Endothelial cell of umbilical vein (primary cell): ENCODE measurements at regions not wholly inside any gene's neighbourhood (a gene's known extent, or its start where the extent isn't known, plus 50 kb on each side); places are given as distances from the start of the nearest gene placed in this dataset.

ENCODE experiments used
- CTCF ChIP-seq, 2 donors: IDR thresholded peaks; 1 replicate in 1 of 2; 2 replicates in 1 of 2; pipeline ENCODE4 v1.5.1; 2011; ENCODE audit warnings: low read length in 2 of 2, mild to moderate bottlenecking in 2 of 2, moderate library complexity in 2 of 2, control low read depth in 1 of 2, inconsistent platforms in 1 of 2, low read depth in 1 of 2; ENCODE audit not compliant: insufficient read depth in 1 of 2; ENCODE audit errors: extremely low read depth in 1 of 2
- FOS ChIP-seq: IDR thresholded peaks from 2 replicates; pipeline ENCODE4 v1.6.1; 2011; ENCODE audit warnings: mild to moderate bottlenecking, low read length, moderate library complexity, borderline replicate concordance; ENCODE audit not compliant: insufficient read depth
- JUN ChIP-seq: IDR thresholded peaks from 2 replicates; pipeline ENCODE4 v1.6.1; 2011; ENCODE audit warnings: borderline replicate concordance, low read depth; ENCODE audit not compliant: insufficient read length, insufficient read depth
- POLR2A ChIP-seq: IDR thresholded peaks from 2 replicates; pipeline ENCODE4 v1.6.1; 2012; ENCODE audit warnings: low read depth, mild to moderate bottlenecking, control low read depth, low read length
- POLR2AphosphoS5 ChIP-seq: IDR thresholded peaks from 2 replicates; pipeline ENCODE4 v1.6.1; 2012; ENCODE audit warnings: low read depth, mild to moderate bottlenecking, control low read depth, low read length, moderate library complexity; ENCODE audit not compliant: insufficient read depth

- TF ChIP-seq CTCF (IDR thresholded peaks at IDR 0.05; ENCODE audit: extremely low read depth in 1 of 2, insufficient read depth in 1 of 2, low read depth in 1 of 2, low read length in 2 of 2) (no peak), POLR2AphosphoS5 (no peak), POLR2A (no peak), FOS (no peak), JUN (no peak)
Observed at GRCh38 chr5:114839360-114839759, 330.3 kb downstream of the TRIM36 start.
